Epithelial cell of esophagus (primary cell): ENCODE measurements at regions not wholly inside any gene's neighbourhood (a gene's known extent, or its start where the extent isn't known, plus 50 kb on each side); places are given as distances from the start of the nearest gene placed in this dataset.

Experiments
- DNase-seq: peaks from one replicate; pipeline ENCODE4 v3.0.0; 2010; ENCODE audit warnings: low read depth
- H3K4me3 ChIP-seq: 2 replicates; pipeline ENCODE4 v1.5.1; 2011; ENCODE audit warnings: mild to moderate bottlenecking, low read length, control low read depth
- TF ChIP-seq, protein P1 (sequence below): IDR thresholded peaks from 2 replicates; pipeline ENCODE4 v1.5.1; 2011; ENCODE audit warnings: low read depth, mild to moderate bottlenecking, low read length, control low read depth, inconsistent platforms; ENCODE audit not compliant: insufficient read depth; ENCODE audit errors: missing control alignments

DNA sequence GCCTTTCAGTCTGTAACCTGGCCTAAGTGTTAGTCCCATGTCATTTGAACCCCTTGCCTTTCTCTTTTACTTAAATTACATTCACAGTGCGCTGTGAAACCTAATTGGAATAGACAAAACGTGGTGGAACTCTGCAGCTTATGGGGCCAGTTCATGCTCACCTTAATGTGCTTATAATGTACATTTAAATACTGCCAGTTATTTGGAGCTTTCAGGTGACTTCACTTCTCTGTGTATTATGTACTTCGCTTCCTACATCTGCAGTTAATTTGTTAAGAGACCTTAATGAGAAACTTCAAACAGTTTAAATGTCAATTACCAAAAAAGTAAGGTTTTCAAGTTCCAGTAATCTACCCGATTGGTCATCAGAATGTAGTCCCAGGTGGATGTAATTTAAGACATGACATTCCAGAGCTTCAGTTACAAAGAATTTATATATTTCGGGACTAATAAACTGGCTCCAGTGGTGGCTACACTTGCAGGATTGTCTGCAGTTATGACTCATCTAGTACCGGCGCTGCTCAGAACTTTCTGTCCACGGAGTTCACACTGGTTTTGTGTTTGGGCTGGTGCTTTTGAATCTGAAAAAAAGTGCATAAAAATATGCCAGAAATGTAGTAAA, 125.3 kb downstream of the TM9SF2 start:
- TF ChIP-seq, protein P1, sequence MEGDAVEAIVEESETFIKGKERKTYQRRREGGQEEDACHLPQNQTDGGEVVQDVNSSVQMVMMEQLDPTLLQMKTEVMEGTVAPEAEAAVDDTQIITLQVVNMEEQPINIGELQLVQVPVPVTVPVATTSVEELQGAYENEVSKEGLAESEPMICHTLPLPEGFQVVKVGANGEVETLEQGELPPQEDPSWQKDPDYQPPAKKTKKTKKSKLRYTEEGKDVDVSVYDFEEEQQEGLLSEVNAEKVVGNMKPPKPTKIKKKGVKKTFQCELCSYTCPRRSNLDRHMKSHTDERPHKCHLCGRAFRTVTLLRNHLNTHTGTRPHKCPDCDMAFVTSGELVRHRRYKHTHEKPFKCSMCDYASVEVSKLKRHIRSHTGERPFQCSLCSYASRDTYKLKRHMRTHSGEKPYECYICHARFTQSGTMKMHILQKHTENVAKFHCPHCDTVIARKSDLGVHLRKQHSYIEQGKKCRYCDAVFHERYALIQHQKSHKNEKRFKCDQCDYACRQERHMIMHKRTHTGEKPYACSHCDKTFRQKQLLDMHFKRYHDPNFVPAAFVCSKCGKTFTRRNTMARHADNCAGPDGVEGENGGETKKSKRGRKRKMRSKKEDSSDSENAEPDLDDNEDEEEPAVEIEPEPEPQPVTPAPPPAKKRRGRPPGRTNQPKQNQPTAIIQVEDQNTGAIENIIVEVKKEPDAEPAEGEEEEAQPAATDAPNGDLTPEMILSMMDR = no peak
- peak; percentile 31 for DNase-seq
- H3K4me3 ChIP-seq = no peak overlapping the region

DNA sequence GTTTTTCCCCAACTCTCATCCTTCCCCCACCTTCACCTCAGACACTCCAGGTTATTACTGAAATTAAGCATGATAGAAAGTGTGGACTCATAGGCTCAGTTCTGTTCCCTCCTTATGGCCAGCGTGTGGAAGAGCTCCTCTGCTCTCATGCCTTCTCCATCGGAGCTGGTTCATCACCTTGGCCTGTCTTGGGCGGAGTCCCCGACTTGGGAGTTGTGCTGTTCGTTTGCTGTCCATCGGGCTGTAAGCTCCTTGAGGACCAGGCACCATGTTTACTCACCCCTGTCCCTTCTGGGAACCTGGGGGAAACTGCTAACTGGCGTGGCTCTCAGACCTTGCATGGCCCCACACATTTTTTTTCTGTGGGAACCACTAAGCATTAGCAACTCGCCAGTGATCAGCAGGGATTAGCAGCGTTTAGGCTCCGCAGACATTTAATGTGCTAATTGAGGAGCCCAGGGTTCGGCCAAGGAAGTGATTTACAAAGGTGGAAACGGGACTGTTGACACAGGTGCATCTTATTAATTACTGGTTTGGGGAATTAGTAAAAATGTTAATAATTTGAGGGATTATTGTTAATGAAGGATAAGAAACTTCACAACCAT, 123.8 kb downstream of the TM9SF2 start:
- H3K4me3 ChIP-seq = no peak overlapping the region
- DNase-seq = no peak
- TF ChIP-seq, protein P1 = no peak

DNA sequence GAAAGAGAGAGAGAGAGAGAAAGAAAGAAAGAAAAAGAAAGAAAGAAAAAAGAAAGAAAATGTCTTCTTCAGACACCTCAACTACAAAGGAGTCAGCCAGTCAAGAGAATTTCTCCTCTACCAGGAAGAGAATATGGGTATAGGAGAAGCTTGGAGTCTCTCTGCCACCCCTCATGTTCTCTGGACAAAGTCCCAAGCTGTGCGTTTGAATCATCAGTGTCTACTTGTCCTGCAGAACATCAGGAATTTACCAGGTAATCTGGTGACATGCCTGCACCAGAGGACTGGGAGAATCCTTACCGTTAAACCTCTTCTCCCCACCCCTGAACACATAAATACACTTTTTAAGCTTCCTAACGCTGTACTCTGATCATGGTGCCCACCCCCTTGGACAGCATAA, 119.5 kb downstream of the TM9SF2 start:
- TF ChIP-seq, protein P1 = no peak
- no peak overlapping the region for H3K4me3 ChIP-seq
- DNase-seq = no peak

GRCh38 chr13:99619207-99619606, 117.9 kb downstream of the TM9SF2 start:
- DNase-seq = no peak
- TF ChIP-seq, protein P1 = no peak
- no peak overlapping the region for H3K4me3 ChIP-seq

DNA sequence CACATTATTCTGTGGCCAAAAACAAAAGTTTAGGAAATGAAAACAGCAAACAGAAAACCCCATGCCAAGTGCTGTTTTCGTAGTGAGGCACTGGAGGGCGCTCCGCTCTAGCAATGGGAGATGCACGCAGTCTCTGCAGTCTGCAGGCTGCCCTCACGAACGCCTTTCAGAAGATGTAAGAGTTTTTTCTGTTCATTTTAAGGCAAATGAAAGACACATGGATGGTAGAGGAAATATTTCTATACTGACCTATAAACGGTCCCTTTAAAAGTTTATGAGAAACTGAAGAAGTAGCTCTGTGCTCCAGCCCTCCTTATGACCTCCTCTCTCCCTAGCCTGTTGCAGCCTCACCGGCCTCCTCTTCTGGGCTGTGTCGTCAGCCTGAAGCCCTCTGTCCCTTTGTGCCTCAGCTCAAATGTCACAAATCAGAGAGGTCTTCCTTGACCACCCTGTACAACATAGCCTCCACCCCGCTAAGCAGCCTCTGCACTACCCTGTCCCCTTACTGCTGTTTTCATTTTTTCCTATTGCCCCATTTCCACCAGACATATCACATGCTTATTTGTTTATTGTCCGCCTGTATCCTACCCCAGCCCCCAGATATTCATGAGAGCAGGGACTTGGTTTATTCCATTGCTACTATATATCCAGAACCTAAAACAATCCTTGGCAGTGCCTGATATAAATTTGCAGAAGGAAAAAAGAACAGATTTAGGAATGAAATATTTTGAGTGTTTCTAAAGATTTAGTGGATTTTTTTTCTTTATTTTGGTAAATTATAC, 116.4 kb downstream of the TM9SF2 start:
- H3K4me3 ChIP-seq = no peak overlapping the region
- peak; percentile 51 for DNase-seq
- TF ChIP-seq, protein P1 = peak; percentile 64

DNA sequence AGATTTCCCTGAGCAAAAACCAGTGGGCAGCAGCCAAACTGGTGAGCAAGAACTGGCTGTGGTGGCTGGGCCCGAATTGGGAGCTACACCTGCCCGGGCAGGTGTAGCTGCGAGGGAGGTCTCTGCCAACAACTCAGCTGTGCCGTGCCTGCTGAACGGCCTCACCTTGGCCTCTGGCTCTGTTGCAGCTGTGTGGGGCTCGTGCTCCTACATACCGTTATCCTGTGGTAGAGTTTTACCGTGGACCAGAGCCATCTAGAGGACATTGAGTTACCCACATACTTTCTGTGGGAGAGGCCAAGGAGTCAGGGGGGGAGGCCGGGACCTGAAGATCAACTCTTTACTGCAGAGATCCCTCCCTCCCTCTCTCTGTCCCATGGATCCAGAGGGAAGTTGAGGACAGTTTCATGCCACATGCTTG, 113.2 kb downstream of the TM9SF2 start:
- H3K4me3 ChIP-seq = no peak overlapping the region
- DNase-seq = peak; percentile 91
- TF ChIP-seq, protein P1 = no peak
